K562 (cell line): ENCODE measurements at regions not wholly inside any gene's neighbourhood (a gene's known extent, or its start where the extent isn't known, plus 50 kb on each side); places are given as distances from the start of the nearest gene placed in this dataset.

Experiments
- ARNT ChIP-seq, 2 experiments: fragments of 450-650 bp; IDR thresholded peaks; 2 replicates each; pipeline ENCODE4 v1.6.1; 2016; ENCODE audit warnings: mild to moderate bottlenecking in 1 of 2
- CC2D1A ChIP-seq: fragments of 450-650 bp; IDR thresholded peaks from 2 replicates; pipeline ENCODE4 v1.6.1; 2017; ENCODE audit warnings: mild to moderate bottlenecking
- GABPB1 ChIP-seq: sonication (generic); formaldehyde crosslinking; IDR thresholded peaks from 2 replicates; pipeline ENCODE4 v1.8.0; 2022; ENCODE audit warnings: mild to moderate bottlenecking, missing genetic modification reagents
- L3MBTL2 ChIP-seq: fragments of 450-650 bp; IDR thresholded peaks from 2 replicates; pipeline ENCODE4 v1.6.1; 2016; ENCODE audit warnings: mild to moderate bottlenecking, moderate library complexity
- MTF1 ChIP-seq: fragments of 250-450 bp; sonication (Bioruptor Pico); IDR thresholded peaks from 2 replicates; pipeline ENCODE4 v1.9.0; 2021; ENCODE audit warnings: moderate library complexity, mild to moderate bottlenecking, inconsistent platforms, borderline replicate concordance
- NONO ChIP-seq, 2 experiments: fragments of 200-400 bp in 1 of 2; fragments of 450-650 bp in 1 of 2; formaldehyde crosslinking in 1 of 2; IDR thresholded peaks; 2 replicates each; pipeline ENCODE4 v1.6.1; 2017; ENCODE audit warnings: low read depth in 2 of 2, mild to moderate bottlenecking in 2 of 2, moderate library complexity in 2 of 2, low read length in 1 of 2
- PCBP2 ChIP-seq: fragments of 200-400 bp; formaldehyde crosslinking; IDR thresholded peaks from 2 replicates; pipeline ENCODE4 v1.6.1; 2018; ENCODE audit warnings: low read length, low read depth, mild to moderate bottlenecking, moderate library complexity; ENCODE audit not compliant: poor library complexity, severe bottlenecking
- POLR2AphosphoS2 ChIP-seq: IDR thresholded peaks from 2 replicates; pipeline ENCODE4 v1.6.1; 2012; ENCODE audit warnings: low read length, improper control_type of control experiment
- SAP30 ChIP-seq: fragments of 200-600 bp; sonication (generic); IDR thresholded peaks from 2 replicates; pipeline ENCODE4 v1.6.1; 2012; ENCODE audit warnings: borderline replicate concordance, low read depth, mild to moderate bottlenecking, moderate library complexity, low read length, control low read depth, inconsistent platforms; ENCODE audit not compliant: insufficient read depth, poor library complexity, severe bottlenecking
- THRAP3 ChIP-seq: fragments of 450-650 bp; IDR thresholded peaks from 2 replicates; pipeline ENCODE4 v1.6.1; 2016; ENCODE audit warnings: mild to moderate bottlenecking, inconsistent platforms, borderline replicate concordance
- XRCC5 ChIP-seq: fragments of 200-400 bp; formaldehyde crosslinking; IDR thresholded peaks from 2 replicates; pipeline ENCODE4 v1.6.1; 2017; ENCODE audit warnings: low read depth, mild to moderate bottlenecking, low read length
- ZNF253 ChIP-seq: fragments of 250-450 bp; sonication (Bioruptor Pico); conservative IDR thresholded peaks from 2 replicates; pipeline ENCODE4 v1.6.1; 2021; ENCODE audit warnings: mild to moderate bottlenecking
- ZNF696 ChIP-seq: fragments of 250-450 bp; sonication (Bioruptor Pico); conservative IDR thresholded peaks from 2 replicates; pipeline ENCODE4 v1.4.0; 2020; ENCODE audit warnings: mild to moderate bottlenecking, moderate library complexity
- TF ChIP-seq, protein P1 (sequence below): fragments of 450-650 bp; formaldehyde crosslinking; IDR thresholded peaks from 2 replicates; pipeline ENCODE4 v1.4.0; 2020; ENCODE audit warnings: mild to moderate bottlenecking, moderate library complexity
- TF ChIP-seq, protein P2 (sequence below): sonication (generic); formaldehyde crosslinking; IDR thresholded peaks from 2 replicates; pipeline ENCODE4 v1.8.1; 2023; ENCODE audit warnings: missing genetic modification reagents, mild to moderate bottlenecking, borderline replicate concordance
- TF ChIP-seq, protein P3 (sequence below): sonication (generic); formaldehyde crosslinking; IDR thresholded peaks from 2 replicates; pipeline ENCODE4 v1.8.1; 2023; ENCODE audit warnings: mild to moderate bottlenecking, missing genetic modification reagents

DNA sequence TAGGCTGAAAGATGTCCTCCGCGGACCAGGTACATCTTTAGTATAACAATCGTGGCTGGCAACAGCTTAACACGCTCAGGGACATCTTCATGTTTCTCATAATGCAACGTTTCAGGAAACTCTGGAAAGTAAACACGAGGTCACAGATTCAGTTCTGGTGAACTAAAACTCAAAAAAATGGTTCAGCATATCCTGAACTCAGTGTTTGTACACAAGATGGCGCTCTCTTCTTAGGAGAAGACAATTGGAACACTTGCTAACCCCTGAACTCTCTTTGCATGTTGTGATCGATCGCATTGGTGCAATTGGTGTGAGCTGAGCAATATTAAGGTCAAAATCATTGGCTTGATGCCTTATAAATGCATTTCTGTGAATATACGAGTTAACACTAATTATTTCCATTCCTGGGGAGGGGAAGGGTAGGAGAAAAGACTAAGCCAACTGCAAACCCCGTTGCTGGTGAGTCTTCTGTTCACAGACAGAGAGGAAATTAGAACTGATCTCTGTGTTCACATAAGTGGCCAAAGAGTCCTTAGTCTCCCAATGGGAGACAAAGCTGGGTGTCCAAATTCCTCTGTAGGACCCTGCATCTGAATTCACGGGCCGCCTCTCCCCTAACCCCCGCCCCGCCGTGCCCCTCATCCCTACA is 52.6 kb upstream of the FAM180A start (continued):
- TF ChIP-seq PCBP2 (no peak), ARNT (IDR thresholded peaks at IDR 0.05) (peak in 1 of 2 experiments; percentile 40; a peak in 1 of 4 replicates), L3MBTL2 (peak; percentile 61; the same call in 1 of the 2 replicates), XRCC5 (0 out of 2 replicates have a peak, but pooled peaks have one; percentile 56), SAP30 (no peak), MTF1 (CRISPR knock-in tag) (no peak), ZNF253 (CRISPR knock-in tag) (no peak), NONO (IDR thresholded peaks at IDR 0.05; ENCODE audit: low read depth in 2 of 2, low read length in 1 of 2) (no peak), THRAP3 (no peak), ZNF696 (CRISPR knock-in tag) (no peak), POLR2AphosphoS2 (no peak), GABPB1 (CRISPR knock-in tag) (peak; percentile 23; the same call in 1 of the 2 replicates), CC2D1A (peak; percentile 90)
- TF ChIP-seq, protein P1, sequence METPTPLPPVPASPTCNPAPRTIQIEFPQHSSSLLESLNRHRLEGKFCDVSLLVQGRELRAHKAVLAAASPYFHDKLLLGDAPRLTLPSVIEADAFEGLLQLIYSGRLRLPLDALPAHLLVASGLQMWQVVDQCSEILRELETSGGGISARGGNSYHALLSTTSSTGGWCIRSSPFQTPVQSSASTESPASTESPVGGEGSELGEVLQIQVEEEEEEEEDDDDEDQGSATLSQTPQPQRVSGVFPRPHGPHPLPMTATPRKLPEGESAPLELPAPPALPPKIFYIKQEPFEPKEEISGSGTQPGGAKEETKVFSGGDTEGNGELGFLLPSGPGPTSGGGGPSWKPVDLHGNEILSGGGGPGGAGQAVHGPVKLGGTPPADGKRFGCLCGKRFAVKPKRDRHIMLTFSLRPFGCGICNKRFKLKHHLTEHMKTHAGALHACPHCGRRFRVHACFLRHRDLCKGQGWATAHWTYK (CRISPR knock-in tag), result no peak
- TF ChIP-seq, protein P2, sequence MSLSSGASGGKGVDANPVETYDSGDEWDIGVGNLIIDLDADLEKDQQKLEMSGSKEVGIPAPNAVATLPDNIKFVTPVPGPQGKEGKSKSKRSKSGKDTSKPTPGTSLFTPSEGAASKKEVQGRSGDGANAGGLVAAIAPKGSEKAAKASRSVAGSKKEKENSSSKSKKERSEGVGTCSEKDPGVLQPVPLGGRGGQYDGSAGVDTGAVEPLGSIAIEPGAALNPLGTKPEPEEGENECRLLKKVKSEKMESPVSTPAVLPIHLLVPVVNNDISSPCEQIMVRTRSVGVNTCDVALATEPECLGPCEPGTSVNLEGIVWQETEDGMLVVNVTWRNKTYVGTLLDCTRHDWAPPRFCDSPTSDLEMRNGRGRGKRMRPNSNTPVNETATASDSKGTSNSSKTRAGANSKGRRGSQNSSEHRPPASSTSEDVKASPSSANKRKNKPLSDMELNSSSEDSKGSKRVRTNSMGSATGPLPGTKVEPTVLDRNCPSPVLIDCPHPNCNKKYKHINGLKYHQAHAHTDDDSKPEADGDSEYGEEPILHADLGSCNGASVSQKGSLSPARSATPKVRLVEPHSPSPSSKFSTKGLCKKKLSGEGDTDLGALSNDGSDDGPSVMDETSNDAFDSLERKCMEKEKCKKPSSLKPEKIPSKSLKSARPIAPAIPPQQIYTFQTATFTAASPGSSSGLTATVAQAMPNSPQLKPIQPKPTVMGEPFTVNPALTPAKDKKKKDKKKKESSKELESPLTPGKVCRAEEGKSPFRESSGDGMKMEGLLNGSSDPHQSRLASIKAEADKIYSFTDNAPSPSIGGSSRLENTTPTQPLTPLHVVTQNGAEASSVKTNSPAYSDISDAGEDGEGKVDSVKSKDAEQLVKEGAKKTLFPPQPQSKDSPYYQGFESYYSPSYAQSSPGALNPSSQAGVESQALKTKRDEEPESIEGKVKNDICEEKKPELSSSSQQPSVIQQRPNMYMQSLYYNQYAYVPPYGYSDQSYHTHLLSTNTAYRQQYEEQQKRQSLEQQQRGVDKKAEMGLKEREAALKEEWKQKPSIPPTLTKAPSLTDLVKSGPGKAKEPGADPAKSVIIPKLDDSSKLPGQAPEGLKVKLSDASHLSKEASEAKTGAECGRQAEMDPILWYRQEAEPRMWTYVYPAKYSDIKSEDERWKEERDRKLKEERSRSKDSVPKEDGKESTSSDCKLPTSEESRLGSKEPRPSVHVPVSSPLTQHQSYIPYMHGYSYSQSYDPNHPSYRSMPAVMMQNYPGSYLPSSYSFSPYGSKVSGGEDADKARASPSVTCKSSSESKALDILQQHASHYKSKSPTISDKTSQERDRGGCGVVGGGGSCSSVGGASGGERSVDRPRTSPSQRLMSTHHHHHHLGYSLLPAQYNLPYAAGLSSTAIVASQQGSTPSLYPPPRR (CRISPR knock-in tag), result no peak
- TF ChIP-seq, protein P3, sequence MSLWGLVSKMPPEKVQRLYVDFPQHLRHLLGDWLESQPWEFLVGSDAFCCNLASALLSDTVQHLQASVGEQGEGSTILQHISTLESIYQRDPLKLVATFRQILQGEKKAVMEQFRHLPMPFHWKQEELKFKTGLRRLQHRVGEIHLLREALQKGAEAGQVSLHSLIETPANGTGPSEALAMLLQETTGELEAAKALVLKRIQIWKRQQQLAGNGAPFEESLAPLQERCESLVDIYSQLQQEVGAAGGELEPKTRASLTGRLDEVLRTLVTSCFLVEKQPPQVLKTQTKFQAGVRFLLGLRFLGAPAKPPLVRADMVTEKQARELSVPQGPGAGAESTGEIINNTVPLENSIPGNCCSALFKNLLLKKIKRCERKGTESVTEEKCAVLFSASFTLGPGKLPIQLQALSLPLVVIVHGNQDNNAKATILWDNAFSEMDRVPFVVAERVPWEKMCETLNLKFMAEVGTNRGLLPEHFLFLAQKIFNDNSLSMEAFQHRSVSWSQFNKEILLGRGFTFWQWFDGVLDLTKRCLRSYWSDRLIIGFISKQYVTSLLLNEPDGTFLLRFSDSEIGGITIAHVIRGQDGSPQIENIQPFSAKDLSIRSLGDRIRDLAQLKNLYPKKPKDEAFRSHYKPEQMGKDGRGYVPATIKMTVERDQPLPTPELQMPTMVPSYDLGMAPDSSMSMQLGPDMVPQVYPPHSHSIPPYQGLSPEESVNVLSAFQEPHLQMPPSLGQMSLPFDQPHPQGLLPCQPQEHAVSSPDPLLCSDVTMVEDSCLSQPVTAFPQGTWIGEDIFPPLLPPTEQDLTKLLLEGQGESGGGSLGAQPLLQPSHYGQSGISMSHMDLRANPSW (CRISPR knock-in tag), result peak; percentile 51; the same call in 1 of the 2 replicates
